HG02763 (cell line): ENCODE measurements at regions not wholly inside any gene's neighbourhood (a gene's known extent, or its start where the extent isn't known, plus 50 kb on each side); places are given as distances from the start of the nearest gene placed in this dataset.

Experiments used
- ATAC-seq: cut with Tn5 transposase; IDR thresholded peaks from one replicate; pipeline ENCODE4 v1.9.1; 2021; ENCODE audit warnings: mild to moderate bottlenecking, moderate library complexity; ENCODE audit not compliant: unreplicated experiment

GRCh38 chr9:36463467-36463866 lies 63.4 kb upstream of the RNF38 start:
- no peak for ATAC-seq

DNA sequence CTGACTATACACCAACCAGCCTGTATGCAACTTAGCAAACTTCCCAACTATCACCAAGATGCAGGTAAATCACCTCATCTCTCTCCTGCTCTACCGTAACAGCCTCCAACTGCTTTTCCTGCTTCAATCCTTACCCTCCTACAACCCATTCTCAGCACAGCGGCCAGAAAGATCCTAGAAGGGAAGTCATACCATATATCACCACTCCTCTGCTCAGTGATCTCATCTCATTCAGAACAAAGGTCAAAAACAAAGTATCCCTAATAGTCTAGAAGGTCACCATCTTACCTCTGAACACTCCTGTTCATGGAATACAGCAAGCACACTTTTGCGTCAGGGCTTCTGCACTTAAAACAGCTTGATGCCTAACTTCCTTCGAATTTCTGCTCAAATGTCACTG lies 62.2 kb upstream of the RNF38 start:
- no peak for ATAC-seq

DNA sequence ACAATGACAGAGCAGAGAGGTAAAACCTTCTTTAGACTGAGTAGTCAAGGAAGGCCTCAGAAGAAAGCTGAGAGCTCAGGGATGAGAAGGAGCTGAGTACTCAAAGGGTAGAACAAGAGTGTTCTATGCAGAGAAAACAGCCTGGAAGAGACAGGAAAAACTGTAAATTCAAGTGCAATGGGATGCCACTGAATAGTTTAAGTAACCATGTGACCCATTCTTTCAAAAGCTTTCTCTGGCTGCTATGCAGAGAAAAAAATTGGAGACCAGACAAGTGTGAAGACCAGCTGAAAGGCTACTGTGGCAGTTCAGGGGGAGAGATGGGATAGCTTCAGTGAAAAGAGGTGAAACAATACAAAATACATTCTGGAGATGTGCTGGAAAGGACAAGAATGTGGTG lies 61.3 kb upstream of the RNF38 start:
- ATAC-seq: no peak

GRCh38 chr9:36458430-36458915 lies 58.4 kb upstream of the RNF38 start:
- ATAC-seq: peak; percentile 50

GRCh38 chr9:36457836-36458429 lies 57.9 kb upstream of the RNF38 start:
- no peak for ATAC-seq

DNA sequence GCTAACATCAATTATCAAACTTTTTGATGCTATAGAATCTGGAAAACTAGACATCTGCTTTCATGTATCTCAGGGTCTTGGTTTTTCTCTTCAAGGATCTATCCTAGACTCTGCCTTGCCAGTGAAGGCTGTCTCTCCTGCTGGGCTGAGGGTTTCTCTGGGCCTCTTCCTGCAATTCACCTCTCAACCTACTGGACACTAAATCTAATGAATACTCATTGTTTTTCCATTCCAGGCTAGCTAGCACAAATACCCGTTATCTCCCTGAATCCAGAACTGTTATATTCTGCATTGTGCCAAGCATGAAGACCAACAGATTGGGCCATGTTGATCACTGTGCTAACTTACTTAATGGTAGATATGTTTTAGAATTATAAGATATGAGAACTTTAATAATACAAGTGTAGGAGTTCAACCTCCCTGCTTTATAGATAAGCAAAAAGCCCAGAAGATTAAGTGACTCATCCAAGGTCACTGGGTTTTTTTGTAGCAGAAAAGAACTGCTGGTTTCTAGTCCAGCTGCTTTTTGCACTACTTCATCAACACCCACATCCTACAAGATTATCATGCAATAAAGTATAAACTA lies 56.5 kb upstream of the RNF38 start:
- no peak for ATAC-seq

- no peak for ATAC-seq
These were observed 51.9 kb upstream of the RNF38 start for GRCh38 chr9:36451949-36452348.

DNA sequence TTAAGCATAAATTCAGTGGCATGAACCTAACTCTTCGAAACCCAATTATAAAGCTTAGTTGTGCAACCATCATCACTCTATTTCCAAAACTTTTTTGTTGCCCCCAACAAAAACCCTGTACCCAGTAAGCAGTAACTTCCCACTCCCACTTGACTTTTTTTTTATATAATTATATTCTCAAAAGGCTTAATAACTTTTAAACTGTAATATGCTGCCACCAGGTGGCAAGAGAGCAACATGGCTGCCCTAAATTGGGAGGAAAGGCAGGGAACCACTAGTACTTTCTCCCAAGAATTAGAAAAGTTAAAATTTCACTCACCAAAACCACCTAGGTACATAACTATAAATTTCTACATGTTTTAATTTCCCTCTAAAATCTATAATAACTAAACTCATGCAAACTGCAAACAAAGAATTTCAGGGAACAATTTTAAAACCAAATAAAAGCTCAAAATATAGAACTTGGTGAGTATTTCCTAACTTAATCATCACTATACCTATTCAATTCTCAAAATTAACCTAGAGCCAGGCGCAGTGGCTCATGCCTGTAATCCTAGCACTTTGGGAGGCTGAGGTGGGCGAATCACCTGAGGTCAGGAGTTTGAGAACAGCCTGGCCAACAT lies 50.2 kb upstream of the RNF38 start:
- no peak for ATAC-seq
